Mesenchymal stem cell (in vitro differentiated cells and primary cell): ENCODE measurements at regions not wholly inside any gene's neighbourhood (a gene's known extent, or its start where the extent isn't known, plus 50 kb on each side); places are given as distances from the start of the nearest gene placed in this dataset.

Experiments
- DNase-seq: peaks from one replicate; pipeline ENCODE4 v3.0.0-alpha.2; 2013
- H2AFZ ChIP-seq: one replicate; pipeline ENCODE4 v1.6.1; 2013; ENCODE audit warnings: low read depth, mild to moderate bottlenecking, control low read depth, inconsistent platforms, low read length, moderate library complexity
- H2AK5ac ChIP-seq: 2 replicates; pipeline ENCODE4 v1.6.1; 2013; ENCODE audit warnings: low read length, moderate library complexity, mild to moderate bottlenecking, inconsistent platforms; ENCODE audit not compliant: severe bottlenecking
- H2BK120ac ChIP-seq: one replicate; pipeline ENCODE4 v1.6.1; 2013; ENCODE audit warnings: low read depth, mild to moderate bottlenecking, inconsistent platforms, low read length, moderate library complexity
- H2BK12ac ChIP-seq, 2 experiments: one replicate each; pipeline ENCODE4 v1.6.1; 2013; ENCODE audit warnings: inconsistent platforms in 2 of 2, low read length in 2 of 2, mild to moderate bottlenecking in 2 of 2, moderate library complexity in 2 of 2, control low read depth in 1 of 2
- H2BK15ac ChIP-seq: one replicate; pipeline ENCODE4 v1.6.1; 2013; ENCODE audit warnings: mild to moderate bottlenecking, low read depth, inconsistent platforms; ENCODE audit not compliant: poor library complexity, severe bottlenecking
- H2BK5ac ChIP-seq: 2 replicates; pipeline ENCODE4 v1.6.1; 2013; ENCODE audit warnings: low read depth, mild to moderate bottlenecking, low read length, control low read depth, inconsistent platforms; ENCODE audit not compliant: poor library complexity, severe bottlenecking
- H3K14ac ChIP-seq, 2 experiments: one replicate each; pipeline ENCODE4 v1.6.1; 2013; ENCODE audit warnings: inconsistent platforms in 2 of 2, low read length in 2 of 2, control low read depth in 1 of 2, mild to moderate bottlenecking in 1 of 2, moderate library complexity in 1 of 2
- H3K18ac ChIP-seq, 2 experiments: one replicate each; pipeline ENCODE4 v1.6.1; 2013; ENCODE audit warnings: inconsistent platforms in 2 of 2, low read length in 2 of 2, control low read depth in 1 of 2, low read depth in 1 of 2, mild to moderate bottlenecking in 1 of 2
- H3K23ac ChIP-seq, 2 experiments: one replicate each; pipeline ENCODE4 v1.6.1; 2013; ENCODE audit warnings: inconsistent platforms in 2 of 2, low read length in 2 of 2, mild to moderate bottlenecking in 2 of 2, moderate library complexity in 2 of 2, control low read depth in 1 of 2
- H3K27ac ChIP-seq: 2 replicates; pipeline ENCODE4 v1.5.1; 2013; ENCODE audit warnings: mild to moderate bottlenecking, moderate library complexity, low read length, control low read depth, inconsistent platforms; ENCODE audit not compliant: poor library complexity, severe bottlenecking
- H3K27me3 ChIP-seq, 2 experiments: 2 replicates each; pipeline versions ENCODE4 v1.6.1 to v1.7.0; 2013; ENCODE audit warnings: low read length in 2 of 2, mild to moderate bottlenecking in 2 of 2, moderate library complexity in 2 of 2, control low read depth in 1 of 2, inconsistent platforms in 1 of 2; ENCODE audit not compliant: control insufficient read depth in 1 of 2, insufficient read depth in 1 of 2
- H3K36me3 ChIP-seq, 2 experiments: 2 replicates each; pipeline versions ENCODE4 v1.6.1 to v1.7.0; 2013; ENCODE audit warnings: low read length in 2 of 2, control low read depth in 1 of 2, inconsistent platforms in 1 of 2, low read depth in 1 of 2, mild to moderate bottlenecking in 1 of 2; ENCODE audit not compliant: insufficient read depth in 2 of 2, control insufficient read depth in 1 of 2
- H3K4ac ChIP-seq, 2 experiments: one replicate each; pipeline ENCODE4 v1.6.1; 2013; ENCODE audit warnings: inconsistent platforms in 2 of 2, low read length in 2 of 2, mild to moderate bottlenecking in 2 of 2, moderate library complexity in 2 of 2, control low read depth in 1 of 2, low read depth in 1 of 2
- H3K4me1 ChIP-seq: 2 replicates; pipeline ENCODE4 v1.6.1; 2013; ENCODE audit warnings: low read depth, low read length, control low read depth; ENCODE audit not compliant: control insufficient read depth, insufficient read depth
- H3K4me2 ChIP-seq: 2 replicates; pipeline ENCODE4 v1.6.1; 2013; ENCODE audit warnings: low read length, mild to moderate bottlenecking, inconsistent platforms; ENCODE audit not compliant: poor library complexity, severe bottlenecking
- H3K4me3 ChIP-seq, 2 experiments: 2 replicates each; pipeline versions ENCODE4 v1.5.1 to v1.7.0; 2013; ENCODE audit warnings: low read length in 2 of 2, mild to moderate bottlenecking in 2 of 2, control low read depth in 1 of 2, low read depth in 1 of 2; ENCODE audit not compliant: insufficient read depth in 1 of 2
- H3K79me1 ChIP-seq: replicated peaks from 2 replicates; pipeline ENCODE4 v1.6.1; 2013; ENCODE audit warnings: mild to moderate bottlenecking, control low read depth, low read length, inconsistent platforms; ENCODE audit not compliant: poor library complexity, severe bottlenecking
- H3K9ac ChIP-seq: 2 replicates; pipeline ENCODE4 v1.7.0; 2013; ENCODE audit warnings: mild to moderate bottlenecking, low read length, moderate library complexity
- H3K9me3 ChIP-seq: 2 replicates; pipeline ENCODE4 v1.7.0; 2013; ENCODE audit warnings: mild to moderate bottlenecking, low read length; ENCODE audit not compliant: control insufficient read depth
- H4K8ac ChIP-seq: one replicate; pipeline ENCODE4 v1.6.1; 2013; ENCODE audit warnings: inconsistent platforms, mild to moderate bottlenecking, low read length, moderate library complexity
- H4K91ac ChIP-seq: one replicate; pipeline ENCODE4 v1.6.1; 2013; ENCODE audit warnings: mild to moderate bottlenecking, low read length, inconsistent platforms
- whole genome bisulfite sequencing: methylation state at CpG from one replicate; pipeline ENCODE4 v1.1.7; 2013; ENCODE audit warnings: mixed read lengths; 5-methylcytosine and 5-hydroxymethylcytosine counted together

DNA sequence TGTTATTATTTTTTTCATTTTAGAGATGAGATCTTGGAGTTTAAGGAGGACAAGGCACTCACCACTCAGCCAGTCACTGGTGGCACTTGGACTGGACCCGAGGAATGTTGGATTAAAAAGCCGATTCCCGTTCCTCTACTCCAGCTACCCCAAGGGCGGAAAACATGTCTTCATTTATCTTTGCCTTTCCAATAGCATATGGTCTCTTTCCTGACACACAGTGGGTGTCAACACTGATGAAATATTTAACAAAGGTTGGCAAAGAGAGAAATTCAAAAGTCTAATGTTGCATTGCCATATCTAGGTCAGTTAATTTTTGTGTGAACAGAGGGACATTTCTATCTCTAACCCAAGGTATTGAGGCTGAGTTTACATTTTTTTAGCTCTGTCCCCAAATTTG is 459.7 kb downstream of the RBFOX1 start:
- no peak overlapping the region for H3K23ac ChIP-seq
- no peak overlapping the region for H2BK15ac ChIP-seq
- H3K18ac ChIP-seq = no peak overlapping the region
- H3K4me1 ChIP-seq = no peaks in the 10 kb centered on the region
- no peak overlapping the region for H2AFZ ChIP-seq
- WGBS = 89% methylated on average over 1 of the region's 4 CpGs
- no peak overlapping the region for H2BK12ac ChIP-seq
- H3K4me2 ChIP-seq = no peak overlapping the region
- H3K27ac ChIP-seq = no peak overlapping the region
- H2AK5ac ChIP-seq = no peak overlapping the region
- no peaks in the 10 kb centered on the region for H3K79me1 ChIP-seq
- no peaks in the 10 kb centered on the region for H3K27me3 ChIP-seq
- no peak overlapping the region for H3K4ac ChIP-seq
- no peak overlapping the region for H2BK120ac ChIP-seq
- no peak for DNase-seq
- H3K9ac ChIP-seq = no peak overlapping the region
- H3K36me3 ChIP-seq = no peaks in the 10 kb centered on the region
- no peak overlapping the region for H2BK5ac ChIP-seq
- peaks cover 6% of the 10 kb centered on the region for H3K9me3 ChIP-seq
- H3K14ac ChIP-seq = no peak overlapping the region
- no peak overlapping the region for H4K8ac ChIP-seq
- no peak overlapping the region for H3K4me3 ChIP-seq
- no peak overlapping the region for H4K91ac ChIP-seq

DNA sequence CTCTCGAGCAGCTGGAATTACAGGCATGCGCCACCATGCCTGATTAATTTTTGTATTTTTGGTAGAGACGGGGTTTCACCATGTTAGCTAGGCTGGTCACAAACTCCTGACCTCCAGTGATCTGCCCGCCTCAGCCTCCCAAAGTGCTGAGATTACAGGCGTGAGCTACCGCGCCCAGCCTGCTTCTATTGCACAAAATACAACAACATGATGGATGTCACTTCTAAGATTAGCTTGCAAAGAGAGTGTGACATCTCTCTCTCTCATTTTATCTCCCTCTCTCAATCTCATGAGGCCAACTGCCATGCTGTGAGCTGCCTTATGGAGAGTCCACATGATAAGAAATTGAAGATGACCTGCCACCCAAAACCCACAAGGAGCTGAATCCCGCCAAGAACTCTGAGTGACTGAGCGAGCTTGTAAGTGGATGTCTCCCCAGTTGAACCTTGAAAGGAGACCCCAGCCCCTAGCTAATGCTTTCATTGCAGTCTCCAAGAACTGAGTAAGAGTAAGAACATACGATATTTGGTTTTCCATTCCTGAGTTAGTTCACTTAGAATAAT is 458.5 kb downstream of the RBFOX1 start:
- H3K23ac ChIP-seq = no peak overlapping the region
- H3K79me1 ChIP-seq = no peaks in the 10 kb centered on the region
- H2BK12ac ChIP-seq = no peak overlapping the region
- no peak overlapping the region for H3K27ac ChIP-seq
- no peak overlapping the region for H4K8ac ChIP-seq
- no peaks in the 10 kb centered on the region for H3K36me3 ChIP-seq
- H3K9ac ChIP-seq = no peak overlapping the region
- no peak for DNase-seq
- H3K27me3 ChIP-seq = no peaks in the 10 kb centered on the region
- H3K14ac ChIP-seq = no peak overlapping the region
- H3K4me3 ChIP-seq = no peak overlapping the region
- no peak overlapping the region for H2BK15ac ChIP-seq
- no peak overlapping the region for H2BK120ac ChIP-seq
- H2AK5ac ChIP-seq = no peak overlapping the region
- H3K18ac ChIP-seq = no peak overlapping the region
- no peak overlapping the region for H3K4ac ChIP-seq
- no peak overlapping the region for H4K91ac ChIP-seq
- H3K4me2 ChIP-seq = no peak overlapping the region
- no peak overlapping the region for H2BK5ac ChIP-seq
- H3K4me1 ChIP-seq = no peaks in the 10 kb centered on the region
- H2AFZ ChIP-seq = no peak overlapping the region
- peaks cover 6% of the 10 kb centered on the region for H3K9me3 ChIP-seq
- WGBS = 84% methylated on average over 10 of the region's 10 CpGs

DNA sequence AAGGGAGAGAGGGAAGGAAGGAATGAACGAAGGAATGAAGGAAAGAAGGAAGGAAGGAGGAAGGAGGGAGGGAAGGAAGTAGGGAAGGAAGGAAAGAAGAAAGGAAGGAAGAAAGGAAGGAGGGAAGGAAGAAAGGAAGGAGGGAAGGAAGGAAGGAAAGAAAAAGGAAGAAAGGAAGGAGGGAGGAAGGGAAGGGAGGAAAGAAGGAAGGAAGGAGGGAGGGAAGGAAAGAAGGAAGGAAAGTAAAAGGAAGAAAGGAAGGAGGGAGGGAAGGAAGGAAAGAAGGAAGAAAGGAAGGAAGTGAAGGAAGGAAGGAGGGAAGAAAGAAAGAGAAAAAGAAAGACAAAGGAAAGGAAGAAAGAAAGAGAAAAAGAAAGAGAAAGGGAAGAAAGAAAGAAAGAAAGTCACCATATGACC is 442.4 kb downstream of the RBFOX1 start:
- H3K18ac ChIP-seq = no peak overlapping the region
- no peak overlapping the region for H2AK5ac ChIP-seq
- H3K9ac ChIP-seq = no peak overlapping the region
- H3K23ac ChIP-seq = no peak overlapping the region
- no peaks in the 10 kb centered on the region for H3K4me1 ChIP-seq
- H2BK15ac ChIP-seq = no peak overlapping the region
- no peak overlapping the region for H4K8ac ChIP-seq
- no peaks in the 10 kb centered on the region for H3K36me3 ChIP-seq
- no peak overlapping the region for H4K91ac ChIP-seq
- H3K27ac ChIP-seq = no peak overlapping the region
- no peak overlapping the region for H2BK120ac ChIP-seq
- no peak for DNase-seq
- peaks cover 2% of the 10 kb centered on the region for H3K9me3 ChIP-seq
- H3K14ac ChIP-seq = no peak overlapping the region
- no peak overlapping the region for H3K4me3 ChIP-seq
- no peak overlapping the region for H2AFZ ChIP-seq
- H2BK12ac ChIP-seq = no peak overlapping the region
- H3K4me2 ChIP-seq = no peak overlapping the region
- no peak overlapping the region for H3K4ac ChIP-seq
- H3K79me1 ChIP-seq = no peaks in the 10 kb centered on the region
- no peaks in the 10 kb centered on the region for H3K27me3 ChIP-seq
- 46% methylated on average over 1 of the region's 1 CpG for WGBS
- no peak overlapping the region for H2BK5ac ChIP-seq

DNA sequence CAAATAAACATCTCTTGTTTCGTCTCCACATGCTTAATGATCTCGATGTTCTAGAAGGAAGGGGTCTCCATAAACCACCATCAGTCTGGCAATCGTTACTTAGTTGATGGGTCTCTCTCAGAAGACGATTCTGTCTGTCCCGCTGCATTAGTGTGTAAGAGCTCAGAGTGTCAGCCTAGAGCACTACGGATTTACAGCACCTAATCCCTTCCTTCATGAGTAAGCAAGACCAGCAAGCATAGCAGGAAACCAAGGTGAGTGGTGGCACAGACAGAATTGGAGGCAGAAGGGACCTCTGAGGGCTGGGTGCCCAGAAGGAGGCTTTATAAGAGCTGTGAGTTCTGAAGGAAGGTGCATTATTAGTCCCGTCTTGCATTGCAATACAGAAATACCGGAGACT is 440.1 kb downstream of the RBFOX1 start:
- no peaks in the 10 kb centered on the region for H3K27me3 ChIP-seq
- H3K18ac ChIP-seq = no peak overlapping the region
- no peaks in the 10 kb centered on the region for H3K79me1 ChIP-seq
- no peaks in the 10 kb centered on the region for H3K4me1 ChIP-seq
- peaks cover 2% of the 10 kb centered on the region for H3K9me3 ChIP-seq
- H3K4me2 ChIP-seq = no peak overlapping the region
- H2BK5ac ChIP-seq = no peak overlapping the region
- H3K23ac ChIP-seq = no peak overlapping the region
- no peak overlapping the region for H3K27ac ChIP-seq
- H2AFZ ChIP-seq = no peak overlapping the region
- H2BK120ac ChIP-seq = no peak overlapping the region
- 73% methylated on average over 8 of the region's 8 CpGs for WGBS
- H3K36me3 ChIP-seq = no peaks in the 10 kb centered on the region
- H2BK12ac ChIP-seq = no peak overlapping the region
- H3K14ac ChIP-seq = no peak overlapping the region
- no peak overlapping the region for H3K4me3 ChIP-seq
- H3K4ac ChIP-seq = no peak overlapping the region
- DNase-seq = no peak
- H4K8ac ChIP-seq = no peak overlapping the region
- H4K91ac ChIP-seq = no peak overlapping the region
- H2AK5ac ChIP-seq = no peak overlapping the region
- H3K9ac ChIP-seq = no peak overlapping the region
- H2BK15ac ChIP-seq = no peak overlapping the region
